ENCODE measurements at regions not wholly inside any gene's neighbourhood (a gene's known extent, or its start where the extent isn't known, plus 50 kb on each side); places are given as distances from the start of the nearest gene placed in this dataset.
A peak's percentile ranks its signal among the peaks of the same experiment; 100 is the strongest.

DNA sequence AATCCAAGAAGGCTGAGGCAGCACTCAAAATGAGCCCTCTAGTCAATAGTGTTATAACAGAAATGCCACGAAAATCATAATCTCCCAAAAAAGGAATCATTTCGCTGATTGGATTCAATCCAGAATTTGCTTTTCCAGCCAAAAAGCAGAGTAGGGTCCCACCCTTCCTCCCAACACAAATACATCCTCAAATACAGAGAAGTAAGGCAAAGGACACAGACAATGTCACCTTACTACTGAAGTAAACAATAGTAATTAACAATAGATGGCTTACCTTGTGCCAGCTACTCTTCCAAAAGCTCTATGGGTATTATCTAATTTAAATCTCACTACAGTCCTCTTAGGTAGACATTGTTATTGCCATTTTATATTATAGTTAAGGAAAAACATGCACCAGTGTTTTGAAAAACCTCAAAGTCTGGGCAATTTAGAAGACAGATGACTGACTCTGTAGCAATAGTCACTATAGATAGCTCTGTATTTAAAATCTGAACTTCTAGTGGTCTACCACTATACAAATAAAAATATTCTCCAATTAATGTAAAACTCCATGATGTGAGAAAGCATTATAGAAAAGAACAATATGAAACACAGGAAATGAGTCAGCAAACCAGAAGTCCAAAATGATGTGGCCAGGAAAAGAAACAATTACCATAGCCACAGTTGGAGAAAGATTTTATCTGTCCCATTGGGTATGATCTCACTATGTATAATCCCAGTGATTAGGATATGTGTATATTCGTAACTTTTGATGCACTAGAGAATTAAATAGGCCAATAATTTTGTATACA is 305.0 kb upstream of the ERBB4 start:
- no peak overlapping the region for H3K4me3 ChIP-seq
- H3K36me3 ChIP-seq, result no peaks in the 10 kb centered on the region
- peak overlapping the region in 1 of 2 donors; percentile 22 for H3K27ac ChIP-seq
- no peak for DNase-seq (ENCODE audit: low spot score)
- no peaks in the 10 kb centered on the region for H3K4me1 ChIP-seq
- TF ChIP-seq, protein P1, sequence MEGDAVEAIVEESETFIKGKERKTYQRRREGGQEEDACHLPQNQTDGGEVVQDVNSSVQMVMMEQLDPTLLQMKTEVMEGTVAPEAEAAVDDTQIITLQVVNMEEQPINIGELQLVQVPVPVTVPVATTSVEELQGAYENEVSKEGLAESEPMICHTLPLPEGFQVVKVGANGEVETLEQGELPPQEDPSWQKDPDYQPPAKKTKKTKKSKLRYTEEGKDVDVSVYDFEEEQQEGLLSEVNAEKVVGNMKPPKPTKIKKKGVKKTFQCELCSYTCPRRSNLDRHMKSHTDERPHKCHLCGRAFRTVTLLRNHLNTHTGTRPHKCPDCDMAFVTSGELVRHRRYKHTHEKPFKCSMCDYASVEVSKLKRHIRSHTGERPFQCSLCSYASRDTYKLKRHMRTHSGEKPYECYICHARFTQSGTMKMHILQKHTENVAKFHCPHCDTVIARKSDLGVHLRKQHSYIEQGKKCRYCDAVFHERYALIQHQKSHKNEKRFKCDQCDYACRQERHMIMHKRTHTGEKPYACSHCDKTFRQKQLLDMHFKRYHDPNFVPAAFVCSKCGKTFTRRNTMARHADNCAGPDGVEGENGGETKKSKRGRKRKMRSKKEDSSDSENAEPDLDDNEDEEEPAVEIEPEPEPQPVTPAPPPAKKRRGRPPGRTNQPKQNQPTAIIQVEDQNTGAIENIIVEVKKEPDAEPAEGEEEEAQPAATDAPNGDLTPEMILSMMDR (IDR thresholded peaks at IDR 0.05), result no peak
- no peaks in the 10 kb centered on the region for H3K27me3 ChIP-seq
- no peaks in the 10 kb centered on the region for H3K9me3 ChIP-seq

DNA sequence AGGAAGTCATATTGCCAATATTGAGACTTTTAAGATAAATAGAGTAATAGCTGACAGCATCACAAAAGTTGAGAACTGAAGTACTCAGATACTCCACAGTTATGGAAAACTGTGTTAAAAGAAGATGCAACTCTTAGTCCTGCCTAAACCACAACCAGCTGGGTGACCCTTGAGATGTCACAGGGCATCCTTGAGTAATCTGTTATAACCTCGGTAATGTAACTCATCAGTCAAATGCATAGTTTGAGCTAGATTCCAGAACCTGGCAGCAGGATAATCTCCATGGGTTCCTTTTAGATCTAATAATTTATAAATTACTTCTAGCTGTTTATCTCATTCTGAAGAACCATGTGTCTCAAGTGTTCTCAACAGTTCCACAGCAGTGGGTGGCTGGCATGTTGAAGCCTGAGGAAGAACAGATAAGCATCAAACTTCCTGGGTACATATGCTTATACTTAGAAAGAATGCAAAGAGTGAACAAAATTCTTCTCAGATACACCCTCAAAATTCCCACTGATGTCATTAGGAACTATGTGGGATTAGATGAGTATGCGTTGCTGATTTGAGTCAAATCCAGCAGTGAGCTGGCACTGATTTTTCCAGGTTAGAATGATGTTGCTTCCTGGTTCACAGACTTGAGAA is 304.1 kb upstream of the ERBB4 start:
- Histone ChIP-seq H3K27ac (no peak overlapping the region), H3K4me3 (no peak overlapping the region), H3K4me1 (no peaks in the 10 kb centered on the region), H3K27me3 (no peaks in the 10 kb centered on the region), H3K36me3 (no peaks in the 10 kb centered on the region), H3K9me3 (no peaks in the 10 kb centered on the region)
- no peak for DNase-seq (ENCODE audit: low spot score)
- TF ChIP-seq, protein P1 (IDR thresholded peaks at IDR 0.05), result no peak

DNA sequence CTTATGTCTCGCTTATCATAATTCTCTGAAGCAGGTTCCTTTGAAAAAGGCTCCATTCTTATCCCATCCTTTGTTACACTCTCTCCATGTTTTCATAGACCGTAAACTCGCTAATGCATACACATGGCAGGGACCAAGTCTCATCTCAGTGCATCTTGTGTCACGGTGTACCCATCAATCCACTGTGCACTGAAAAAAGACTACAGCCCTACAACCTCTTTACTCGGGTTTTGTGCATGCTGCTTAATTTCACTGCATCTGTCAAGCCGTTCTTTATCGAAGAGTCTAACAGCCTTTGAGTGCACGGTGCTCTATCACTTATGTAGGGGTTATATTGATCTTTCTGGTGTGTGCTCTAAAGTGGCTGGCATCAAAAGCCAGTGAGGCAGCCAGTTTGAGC is 302.9 kb upstream of the ERBB4 start:
- H3K9me3 ChIP-seq, result no peaks in the 10 kb centered on the region
- H3K27ac ChIP-seq, result no peak overlapping the region
- H3K4me3 ChIP-seq, result no peak overlapping the region
- no peak for DNase-seq (ENCODE audit: low spot score)
- no peaks in the 10 kb centered on the region for H3K4me1 ChIP-seq
- TF ChIP-seq, protein P1 (IDR thresholded peaks at IDR 0.05), result no peak
- H3K36me3 ChIP-seq, result no peaks in the 10 kb centered on the region
- H3K27me3 ChIP-seq, result no peaks in the 10 kb centered on the region

DNA sequence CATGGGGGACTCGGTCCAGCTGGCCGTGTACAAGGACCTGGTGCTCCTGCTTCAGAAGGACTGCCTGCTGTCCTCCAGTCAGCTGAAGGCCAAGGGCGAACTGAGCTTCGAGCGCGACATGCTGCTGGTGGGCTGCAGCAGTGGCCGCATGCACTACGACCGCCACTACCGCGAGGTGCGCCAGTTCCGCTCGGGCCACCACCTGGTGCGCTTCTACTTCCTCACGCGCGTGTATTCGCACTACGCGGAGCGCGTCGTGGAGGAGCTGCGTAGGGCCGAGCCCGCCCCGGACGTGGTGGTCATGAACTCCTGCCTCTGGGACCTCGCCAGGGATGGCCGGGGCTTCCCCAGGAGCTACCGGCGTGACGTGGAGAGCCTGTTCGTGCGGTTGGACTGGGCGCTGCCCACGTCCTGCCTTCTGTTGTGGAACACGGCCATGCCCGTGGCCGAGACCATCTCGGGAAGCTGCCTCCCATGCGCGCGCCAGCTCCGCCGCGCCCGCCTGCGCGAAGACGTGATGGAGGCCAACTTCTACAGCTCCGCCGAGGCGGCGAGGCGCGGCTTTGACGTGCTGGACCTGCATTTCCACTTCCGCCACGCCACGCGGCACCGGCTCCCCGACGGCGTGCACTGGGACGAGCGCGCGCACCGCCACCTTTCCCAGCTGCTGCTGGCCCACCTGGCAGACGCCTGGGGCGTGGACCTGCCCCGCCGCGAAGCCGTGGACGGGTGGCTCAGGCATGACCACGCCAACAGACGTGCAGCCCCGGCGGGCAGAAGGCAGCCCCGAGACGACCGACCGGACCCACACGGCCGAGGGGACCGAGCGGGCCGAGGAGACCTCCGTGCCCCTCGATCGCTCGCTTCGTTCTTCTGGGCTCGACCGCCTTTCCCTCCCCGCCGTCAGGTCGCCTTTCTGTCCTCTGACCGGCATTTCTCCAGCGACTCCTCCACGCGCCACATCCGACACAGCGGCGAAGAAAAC is 293.9 kb upstream of the ERBB4 start:
- Histone ChIP-seq H3K4me1 (no peaks in the 10 kb centered on the region), H3K27ac (no peak overlapping the region), H3K9me3 (no peaks in the 10 kb centered on the region), H3K36me3 (no peaks in the 10 kb centered on the region), H3K4me3 (no peak overlapping the region), H3K27me3 (no peaks in the 10 kb centered on the region)
- no peak for DNase-seq (ENCODE audit: low spot score)
- TF ChIP-seq, protein P1 (IDR thresholded peaks at IDR 0.05), result no peak

DNA sequence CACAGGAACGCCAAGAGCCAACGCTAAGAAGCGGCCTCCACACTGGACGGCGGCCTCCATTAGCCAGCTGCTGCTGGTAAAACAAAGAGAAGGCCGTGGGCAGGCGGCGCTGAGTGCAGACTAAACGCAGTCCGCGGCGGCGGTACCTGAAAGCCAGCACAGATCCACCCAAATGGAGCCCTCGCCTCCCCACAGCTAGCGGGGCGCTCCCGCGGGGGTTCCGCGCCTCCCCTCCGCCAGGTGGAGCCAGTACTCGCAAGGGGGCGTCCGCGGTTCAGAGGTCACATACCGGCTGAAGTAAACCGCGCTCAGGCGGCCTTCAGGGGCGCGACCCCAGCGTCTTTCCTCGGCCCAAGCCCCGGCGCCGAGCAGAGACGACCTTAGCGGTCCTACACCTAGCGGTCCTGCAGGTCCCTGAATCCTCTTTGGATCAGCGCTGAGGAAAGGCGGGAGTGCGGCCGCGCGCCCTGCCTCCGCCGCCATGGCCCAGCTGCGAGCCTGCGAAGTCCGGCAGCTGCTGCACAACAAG is 293.1 kb upstream of the ERBB4 start:
- no peaks in the 10 kb centered on the region for H3K9me3 ChIP-seq
- H3K27me3 ChIP-seq, result no peaks in the 10 kb centered on the region
- no peak overlapping the region for H3K4me3 ChIP-seq
- no peak overlapping the region for H3K27ac ChIP-seq
- no peak for DNase-seq (ENCODE audit: low spot score)
- H3K4me1 ChIP-seq, result no peaks in the 10 kb centered on the region
- no peaks in the 10 kb centered on the region for H3K36me3 ChIP-seq
- TF ChIP-seq, protein P1 (IDR thresholded peaks at IDR 0.05), result no peak

All from right atrium auricular region (tissue), 2 donors.